ENCODE measurements at regions not wholly inside any gene's neighbourhood (a gene's known extent, or its start where the extent isn't known, plus 50 kb on each side); places are given as distances from the start of the nearest gene placed in this dataset.

GRCh38 chr4:125062115-125063050 lies 252.4 kb upstream of the FAT4 start:
- no peak for DNase-seq (ENCODE audit: low read depth)

- DNase-seq (ENCODE audit: low read depth): no peak
Observed at GRCh38 chr4:125060376-125060775, 254.4 kb upstream of the FAT4 start.

DNA sequence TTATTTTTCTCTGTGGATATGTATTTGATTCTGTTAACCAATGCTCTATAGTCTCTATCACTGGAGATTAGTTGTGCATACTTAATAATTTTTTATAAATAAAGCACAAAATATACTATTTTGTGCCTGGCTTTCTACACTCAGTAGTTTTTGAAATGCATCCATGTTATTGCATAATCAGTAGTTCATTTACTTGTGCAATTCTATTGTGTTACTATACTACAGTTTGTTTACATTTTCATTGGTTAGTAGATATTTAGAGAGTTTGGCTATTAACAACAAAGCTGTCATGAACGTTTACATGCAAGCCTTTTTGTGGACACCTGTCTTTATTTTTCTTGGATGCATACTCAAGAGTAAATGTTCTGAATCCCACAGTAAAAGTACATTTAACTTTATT lies 265.0 kb upstream of the FAT4 start:
- DNase-seq (ENCODE audit: low read depth): no peak

GRCh38 chr4:125045311-125045710 lies 269.4 kb upstream of the FAT4 start:
- DNase-seq (ENCODE audit: low read depth): no peak

DNA sequence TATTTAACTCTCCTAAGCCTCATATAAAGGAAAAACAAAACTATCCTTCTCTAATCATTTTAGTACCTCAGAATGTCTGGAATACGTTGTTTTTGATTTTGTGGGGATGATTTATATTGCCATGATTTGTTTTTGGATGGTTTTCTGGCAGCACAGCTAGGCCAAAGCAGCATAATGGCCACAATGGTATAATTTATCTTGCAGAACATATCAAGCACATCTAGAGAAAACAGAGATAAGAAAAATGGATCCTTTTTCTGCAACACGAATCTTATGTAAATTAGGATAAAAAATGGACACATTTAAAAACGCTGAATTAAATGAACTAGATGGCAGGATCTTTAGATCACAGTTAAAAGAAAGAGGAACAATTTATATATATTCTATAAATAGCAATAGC lies 269.9 kb upstream of the FAT4 start:
- no peak for DNase-seq (ENCODE audit: low read depth)

- DNase-seq (ENCODE audit: low read depth): no peak
Observed at GRCh38 chr4:125043486-125043885, 271.3 kb upstream of the FAT4 start.

DNA sequence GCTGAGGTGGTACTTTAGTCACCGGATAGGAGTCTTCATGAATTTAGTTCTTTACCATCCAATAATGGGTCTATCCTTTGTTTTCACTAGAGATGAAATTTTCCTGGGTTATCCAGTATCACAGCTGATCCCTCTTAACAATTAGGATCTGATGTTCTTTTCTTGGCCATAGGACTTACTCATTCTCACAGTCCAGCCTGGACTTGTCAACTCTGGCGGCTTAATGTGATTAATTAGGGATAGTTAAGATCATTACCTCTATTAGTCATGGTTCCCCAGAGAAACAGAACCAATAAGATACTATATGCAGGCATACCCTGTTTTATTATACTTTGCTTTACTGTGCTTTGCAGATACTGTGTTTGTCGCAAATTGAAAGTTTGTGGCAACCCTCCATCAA lies 272.7 kb upstream of the FAT4 start:
- no peak for DNase-seq (ENCODE audit: low read depth)

DNA sequence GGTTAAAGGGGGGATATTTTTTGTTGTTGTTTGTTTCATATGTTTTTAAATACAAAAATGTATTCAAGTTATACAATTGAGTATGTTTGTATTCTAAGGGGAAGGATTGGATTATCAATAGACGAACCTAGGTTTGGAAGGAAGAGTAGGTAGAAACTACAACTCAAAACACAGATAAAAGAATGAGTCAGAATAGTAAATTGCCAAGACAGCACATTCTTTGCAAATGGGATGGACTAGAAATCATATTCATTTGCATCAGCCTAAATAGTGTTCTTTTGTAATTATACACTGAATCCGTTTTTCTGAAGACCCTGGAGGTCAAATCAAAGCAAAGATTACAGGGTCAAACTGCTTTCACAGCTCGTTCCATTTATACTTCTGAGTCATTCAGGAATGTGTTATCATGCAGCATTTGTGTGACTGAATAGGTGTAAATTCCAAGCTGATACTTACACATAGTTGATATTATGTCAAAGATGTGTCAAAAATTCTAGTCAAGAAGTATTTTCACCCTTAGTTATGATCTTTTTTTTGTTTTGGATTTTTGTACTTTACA lies 273.3 kb upstream of the FAT4 start:
- no peak for DNase-seq (ENCODE audit: low read depth)

DNA sequence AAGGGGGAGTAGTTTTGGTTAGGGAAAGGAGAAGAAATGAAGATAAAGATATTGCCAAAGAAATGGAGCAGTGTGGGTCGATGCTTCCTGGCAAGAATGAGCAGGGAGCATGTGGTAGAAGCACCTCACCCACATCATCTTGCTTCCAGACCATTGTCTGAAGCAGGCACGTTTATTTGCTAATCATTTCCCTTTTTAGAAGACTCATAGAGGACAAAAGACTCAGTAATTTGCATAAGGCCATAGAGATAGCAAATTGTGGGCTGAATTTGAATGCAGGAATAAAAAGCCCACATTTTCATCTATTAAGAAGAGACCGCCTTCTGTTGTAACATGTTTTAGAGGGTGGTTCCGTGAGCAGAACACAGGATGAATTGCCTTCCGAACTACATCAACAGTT lies 275.2 kb upstream of the FAT4 start:
- DNase-seq (ENCODE audit: low read depth): no peak

DNA sequence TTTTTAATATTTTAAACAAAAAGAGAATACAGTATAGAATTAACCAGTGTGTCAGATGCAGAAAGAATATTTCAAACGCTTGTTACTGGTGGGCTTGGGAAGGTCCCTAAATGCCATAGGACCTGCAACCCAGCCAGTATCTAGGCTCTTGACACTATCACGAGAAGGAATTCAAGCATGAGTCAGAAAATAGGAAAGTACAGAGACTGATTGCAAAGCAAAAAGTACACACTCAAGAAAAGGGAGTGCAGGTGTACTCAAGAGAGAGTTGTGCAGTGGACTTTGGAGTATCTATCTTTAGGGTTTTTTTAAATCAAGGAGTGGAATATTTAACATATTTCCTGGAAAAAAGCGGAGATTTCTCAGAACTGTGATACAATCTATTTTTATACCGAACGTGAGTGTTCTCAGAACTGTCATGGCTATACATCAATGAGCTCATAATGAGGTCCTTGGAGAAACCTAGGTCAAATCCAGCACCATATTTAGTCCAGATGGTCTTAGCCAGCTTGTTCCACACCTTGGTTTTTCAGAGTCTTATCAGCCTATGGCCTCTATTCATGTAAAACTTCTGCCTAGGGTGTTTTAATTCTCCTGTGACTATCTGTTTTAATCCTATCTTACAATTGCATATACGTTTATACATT lies 291.8 kb upstream of the FAT4 start:
- DNase-seq (ENCODE audit: low read depth): no peak

DNA sequence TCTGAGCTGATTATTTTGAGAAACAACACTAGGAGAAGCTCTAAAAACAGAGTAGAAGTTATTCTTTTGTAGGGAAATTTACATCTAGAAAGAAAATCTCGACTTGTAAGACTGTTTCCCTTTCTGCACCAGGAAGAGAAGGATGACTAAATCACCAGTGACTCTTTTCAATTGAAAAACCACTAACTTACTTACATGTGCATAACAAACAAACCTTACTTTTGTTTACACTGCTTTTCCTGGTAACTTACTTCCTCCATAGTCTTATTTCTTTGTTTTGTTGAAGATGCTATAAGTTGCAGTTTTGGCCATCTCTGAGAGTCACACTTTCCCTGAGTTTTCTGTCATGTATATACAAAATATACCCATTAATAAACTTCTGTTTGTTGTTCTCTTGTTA lies 293.6 kb upstream of the FAT4 start:
- no peak for DNase-seq (ENCODE audit: low read depth)

DNA sequence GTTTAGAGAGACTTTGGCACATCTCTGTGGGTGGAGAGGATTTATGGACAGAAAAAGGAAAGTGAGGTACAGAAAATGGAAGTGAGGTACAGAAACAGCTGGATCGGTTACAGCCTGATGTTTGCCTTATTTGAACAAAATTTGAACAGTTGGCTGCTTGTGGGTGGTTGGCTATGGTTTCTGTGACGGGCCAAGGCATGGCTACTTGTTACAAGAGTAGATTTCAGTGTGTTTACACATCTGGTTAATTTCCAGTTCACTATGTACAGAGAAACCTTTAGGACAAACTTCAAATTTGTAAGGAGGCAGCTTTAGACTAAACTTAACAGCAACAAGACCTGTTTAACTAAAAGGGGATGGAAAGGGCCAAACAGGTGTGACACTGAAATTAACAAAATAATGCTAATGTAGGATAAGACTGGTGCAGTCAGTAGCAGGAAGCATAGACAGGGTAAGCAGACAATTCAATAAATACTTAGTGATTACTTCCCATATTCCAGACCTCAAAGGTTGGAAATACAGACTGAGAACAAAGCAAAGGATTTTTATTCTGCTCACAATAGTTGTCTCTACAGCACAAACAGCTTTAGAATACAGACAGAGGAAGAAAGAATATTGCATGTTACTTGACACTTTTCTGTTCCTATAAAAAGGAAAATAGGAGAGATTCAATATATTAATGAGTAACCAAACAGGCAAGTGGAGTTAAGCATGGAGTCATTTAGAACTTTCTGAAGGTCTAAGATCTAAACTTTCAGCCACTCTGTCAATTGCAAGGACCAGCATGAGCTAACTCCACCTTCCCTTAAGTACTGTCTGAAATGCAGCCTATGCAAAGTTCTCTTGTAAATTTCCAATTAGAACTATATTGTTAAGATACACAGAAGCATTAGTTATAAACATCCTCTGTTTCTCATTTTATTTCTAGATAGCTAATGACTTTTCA lies 294.4 kb upstream of the FAT4 start:
- no peak for DNase-seq (ENCODE audit: low read depth)

GRCh38 chr4:125016892-125017299 lies 297.9 kb upstream of the FAT4 start:
- DNase-seq (ENCODE audit: low read depth): no peak

DNA sequence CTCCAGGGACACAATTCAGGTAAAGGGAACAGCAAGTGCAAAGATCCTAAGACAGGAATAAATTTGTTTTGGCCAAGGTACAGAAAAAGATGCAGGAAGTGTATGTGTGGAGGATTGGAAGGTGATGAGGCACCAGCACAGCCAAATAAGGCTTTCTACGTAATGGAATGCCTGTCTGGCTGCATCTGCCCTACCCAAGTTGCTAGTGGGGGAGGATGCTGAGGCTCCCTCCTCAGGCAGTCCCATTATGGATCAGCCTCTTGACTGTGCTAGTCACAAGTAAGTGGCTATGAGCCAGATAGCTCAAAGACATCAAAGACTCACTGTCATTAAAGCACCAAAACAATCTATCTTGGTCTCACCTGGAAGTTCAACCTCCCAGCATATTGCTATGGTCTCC lies 300.9 kb upstream of the FAT4 start:
- DNase-seq (ENCODE audit: low read depth): peak; percentile 27

DNA sequence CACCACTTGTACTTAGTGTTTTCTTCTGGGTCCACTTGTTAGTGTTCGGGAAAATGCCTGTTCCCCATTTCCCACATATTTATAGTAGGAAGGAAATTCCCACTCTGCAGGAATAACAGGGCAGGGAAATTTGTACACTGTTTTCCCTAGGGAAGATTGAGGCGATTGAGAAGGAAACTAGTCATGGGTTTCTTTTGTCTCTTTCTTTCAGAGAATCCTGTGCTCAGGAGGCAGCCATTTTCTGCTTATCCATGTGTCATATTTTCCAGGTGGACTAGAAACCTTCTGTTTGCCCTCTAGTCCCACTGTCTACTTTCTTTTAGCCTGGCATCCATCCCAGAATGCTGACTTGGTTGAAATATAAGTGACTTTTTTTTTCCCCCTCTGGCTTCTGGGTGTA lies 299.1 kb upstream of the ANKRD50 start:
- DNase-seq (ENCODE audit: low read depth): peak; percentile 1

GRCh38 chr4:125010796-125011503 lies 298.4 kb upstream of the ANKRD50 start:
- DNase-seq (ENCODE audit: low read depth): no peak

DNA sequence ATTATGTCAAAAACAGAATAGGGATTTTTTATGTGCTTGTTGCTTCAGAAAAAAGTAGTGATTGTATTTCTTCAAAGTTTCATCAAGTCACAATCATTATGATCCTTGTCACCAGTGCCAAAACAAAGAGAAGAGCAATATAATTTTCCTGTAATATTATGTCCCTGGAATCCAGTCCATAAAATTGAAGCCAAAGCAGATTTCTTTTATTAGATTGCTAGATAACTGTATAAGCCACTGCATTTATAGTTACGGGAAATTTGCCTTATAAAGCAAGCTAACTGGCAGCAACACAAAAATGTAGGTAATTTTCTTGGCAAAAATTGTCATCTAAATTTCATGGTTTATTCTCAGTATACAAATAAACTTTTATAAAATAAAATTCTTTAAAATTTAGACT lies 296.1 kb upstream of the ANKRD50 start:
- DNase-seq (ENCODE audit: low read depth): no peak

- DNase-seq (ENCODE audit: low read depth): no peak
Observed at GRCh38 chr4:125004676-125005075, 292.1 kb upstream of the ANKRD50 start.

DNA sequence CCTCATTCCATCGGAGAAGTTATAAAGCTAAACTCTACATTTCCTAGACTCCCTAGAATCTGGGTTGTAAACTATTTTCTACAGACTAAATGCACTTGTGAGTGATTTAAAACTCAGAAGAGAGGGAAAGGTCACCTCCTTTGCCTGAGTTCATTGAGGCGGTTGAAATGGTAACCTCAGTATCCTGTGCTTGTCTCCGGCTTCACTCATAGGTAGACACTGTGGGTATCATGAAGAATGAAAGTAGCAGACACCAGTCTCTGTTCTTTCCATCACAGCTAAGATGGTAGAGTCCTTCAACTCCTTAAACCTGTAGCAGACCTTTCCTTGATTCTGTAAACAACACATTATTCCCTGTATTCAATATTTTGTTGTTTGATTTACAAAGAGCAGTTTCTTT lies 291.3 kb upstream of the ANKRD50 start:
- no peak for DNase-seq (ENCODE audit: low read depth)

DNA sequence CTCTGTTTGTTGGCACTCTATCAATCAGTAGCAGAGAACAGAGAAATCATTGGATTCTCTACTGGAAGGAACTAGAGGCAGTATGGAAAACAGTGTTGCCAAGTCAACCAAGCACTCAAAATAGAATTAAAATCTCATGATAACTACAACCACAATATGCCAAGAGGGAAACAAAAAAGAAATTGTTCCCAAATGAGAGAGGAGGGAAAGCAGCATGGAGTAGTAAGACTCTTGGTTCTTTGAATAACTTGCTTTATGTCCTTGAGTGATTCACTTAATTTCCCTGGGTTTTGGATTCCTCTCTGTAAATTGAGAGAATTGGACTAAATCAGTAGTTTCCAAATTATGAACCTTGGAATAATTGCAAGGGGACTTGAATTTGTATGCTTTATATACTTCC lies 285.5 kb upstream of the ANKRD50 start:
- no peak for DNase-seq (ENCODE audit: low read depth)

DNA sequence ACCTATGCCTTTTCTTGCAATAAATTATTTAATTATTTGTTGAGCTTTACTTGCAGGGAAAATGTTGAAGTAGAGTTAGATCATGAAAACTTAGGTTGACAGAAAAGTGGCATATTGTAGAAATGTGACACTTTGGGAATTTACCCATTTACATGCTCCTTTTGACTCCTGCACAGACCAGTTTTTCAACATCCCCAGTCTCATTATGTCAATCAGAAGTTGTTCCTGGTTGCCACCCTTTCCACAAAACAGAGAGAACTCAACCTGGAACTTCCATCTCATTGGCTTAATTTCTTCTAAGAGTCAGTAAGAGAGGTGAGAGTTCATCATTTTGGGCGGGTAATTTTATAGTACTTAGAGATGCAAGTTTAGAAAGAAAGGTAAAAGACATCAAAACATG lies 284.6 kb upstream of the ANKRD50 start:
- DNase-seq (ENCODE audit: low read depth): no peak
